NCI-H2196 (cell line): ENCODE measurements at regions not wholly inside any gene's neighbourhood (a gene's known extent, or its start where the extent isn't known, plus 50 kb on each side); places are given as distances from the start of the nearest gene placed in this dataset.
"Not testable (repeated sequence)": the region's sequence is repeated elsewhere in the genome, so short reads cannot be mapped to it uniquely, and the experiment has no call there.

Experiments used
- DNase-seq: peaks from one replicate; lab custom pipeline; 2025; ENCODE audit not compliant: unreplicated experiment; lab: John Stamatoyannopoulos, UW

GRCh38 chr6:11387707-11388430 is 149.7 kb upstream of the TMEM170B start:
- DNase-seq: no peak

DNA sequence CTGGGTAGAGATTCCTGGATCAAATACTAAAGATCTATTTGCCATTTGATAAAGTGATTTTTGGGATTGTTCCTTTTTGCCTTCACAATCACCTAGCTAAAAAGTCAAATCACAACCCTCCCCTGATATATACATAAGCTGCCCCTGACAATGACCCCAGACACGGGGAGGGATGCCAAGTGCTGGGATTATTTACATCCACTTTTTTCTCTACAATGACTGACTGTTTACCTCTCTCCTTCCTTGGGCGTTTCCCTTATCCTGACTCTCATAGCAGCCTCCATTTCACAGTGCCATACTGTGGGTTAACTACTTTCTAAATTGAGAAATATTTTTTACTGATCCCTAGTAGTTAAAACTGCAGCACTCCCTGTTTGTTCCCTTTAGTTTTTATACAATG is 150.8 kb upstream of the TMEM170B start:
- DNase-seq: no peak

DNA sequence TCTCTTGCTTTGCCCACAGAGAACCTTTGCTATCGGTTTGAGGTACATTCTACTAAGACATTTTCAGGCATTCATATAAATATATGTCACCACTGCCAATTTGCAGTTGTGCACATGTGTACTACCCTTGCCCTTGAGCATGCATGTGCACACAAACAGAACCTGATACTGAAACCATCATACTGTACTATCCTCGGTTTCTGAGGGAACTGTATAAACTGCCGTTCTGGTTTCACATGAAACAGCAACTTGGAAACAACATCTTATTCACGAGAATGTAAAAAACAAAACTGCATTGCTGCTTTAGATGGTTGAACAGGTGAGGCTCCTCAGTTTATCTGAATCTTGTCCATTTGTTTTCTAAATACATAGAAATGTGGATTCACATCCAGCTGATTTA is 151.2 kb upstream of the TMEM170B start:
- no peak for DNase-seq

DNA sequence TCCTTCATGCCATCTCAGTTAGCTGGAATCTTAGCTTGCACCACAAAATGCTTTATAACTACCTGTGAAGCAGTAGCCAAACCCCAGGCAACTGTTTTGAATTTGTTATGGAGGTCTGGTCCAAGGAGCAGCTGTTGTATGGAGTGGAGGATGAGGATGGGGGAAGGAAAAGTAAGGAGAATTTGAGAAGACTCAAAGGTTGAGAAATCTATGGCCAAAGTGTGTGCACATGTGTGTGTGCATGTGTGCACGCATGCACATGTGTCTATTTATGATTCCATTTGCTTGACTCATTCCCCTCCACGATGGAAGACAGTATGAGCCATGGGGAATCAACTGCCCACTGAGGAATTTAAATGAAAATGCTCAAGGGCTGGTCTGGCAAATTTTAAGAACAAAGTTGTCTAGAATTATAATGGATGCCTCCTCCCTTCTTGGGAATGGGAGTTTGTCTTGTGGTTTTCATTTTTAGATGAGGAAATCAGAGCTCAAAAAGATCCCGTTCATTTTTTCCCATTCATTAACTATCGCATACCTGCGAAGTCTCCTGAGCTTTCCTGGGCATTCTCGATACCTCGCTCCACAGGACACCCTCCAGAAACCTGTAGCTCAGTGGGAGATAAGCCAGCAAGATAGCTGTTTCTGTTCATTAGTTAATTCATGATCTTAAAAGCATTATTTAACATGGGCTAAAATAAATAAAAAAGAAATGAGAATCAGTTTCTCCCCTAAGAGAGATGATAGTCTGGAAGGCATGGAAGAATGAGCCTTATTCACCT is 152.3 kb upstream of the NEDD9 start:
- DNase-seq: no peak

GRCh38 chr6:11381801-11382513 is 149.5 kb upstream of the NEDD9 start:
- no peak for DNase-seq

GRCh38 chr6:11380969-11381744 is 148.7 kb upstream of the NEDD9 start:
- no peak for DNase-seq

GRCh38 chr6:11380549-11380948 is 148.1 kb upstream of the NEDD9 start:
- no peak for DNase-seq

GRCh38 chr6:11379805-11380204 is 147.3 kb upstream of the NEDD9 start:
- no peak for DNase-seq

- no peak for DNase-seq
Measured at GRCh38 chr6:11378639-11379038, 146.2 kb upstream of the NEDD9 start.

DNA sequence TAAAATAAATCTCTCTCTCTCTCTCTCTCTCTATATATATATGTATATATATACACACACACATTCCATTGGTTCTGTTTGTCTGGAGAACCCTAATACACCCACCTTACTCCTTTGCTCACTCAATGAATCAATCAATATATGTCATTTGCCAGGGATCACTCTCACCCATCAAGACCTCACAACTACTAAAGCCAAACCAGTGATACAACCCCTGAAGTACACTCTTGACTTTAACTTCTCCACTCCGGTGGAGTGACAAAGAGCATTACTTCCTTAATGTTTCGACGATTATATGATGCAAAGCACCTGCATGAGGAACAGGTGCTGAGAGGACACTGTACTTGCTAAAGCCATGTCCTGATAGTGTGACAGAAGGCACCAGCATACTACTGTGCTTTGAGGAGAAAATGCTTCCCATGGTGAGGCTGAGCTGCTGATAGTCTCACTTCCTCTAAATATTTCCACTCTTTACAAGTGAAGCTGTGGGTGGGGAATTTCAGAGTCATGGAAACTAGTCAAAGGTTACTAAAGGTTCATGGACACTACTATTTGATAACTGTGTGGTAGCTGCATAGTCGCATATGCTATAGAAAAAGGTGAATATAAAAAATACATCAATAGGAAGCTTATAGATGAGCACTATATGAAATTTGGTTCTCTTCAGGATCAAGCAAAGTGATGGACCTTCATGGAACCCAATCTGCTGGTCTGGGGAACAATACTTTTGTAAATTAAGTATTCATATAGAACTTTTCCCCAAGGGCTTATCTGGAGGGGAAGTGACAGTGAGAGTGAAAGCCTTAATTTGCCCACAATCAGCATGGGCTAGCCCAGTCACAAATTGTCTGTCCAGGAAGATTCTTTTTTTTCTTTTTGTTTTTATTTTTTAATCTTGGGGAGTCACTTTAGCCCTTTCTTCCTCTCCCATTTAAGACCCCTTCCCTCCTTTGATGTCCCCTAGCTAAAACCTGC is 141.9 kb upstream of the NEDD9 start:
- no peak for DNase-seq

DNA sequence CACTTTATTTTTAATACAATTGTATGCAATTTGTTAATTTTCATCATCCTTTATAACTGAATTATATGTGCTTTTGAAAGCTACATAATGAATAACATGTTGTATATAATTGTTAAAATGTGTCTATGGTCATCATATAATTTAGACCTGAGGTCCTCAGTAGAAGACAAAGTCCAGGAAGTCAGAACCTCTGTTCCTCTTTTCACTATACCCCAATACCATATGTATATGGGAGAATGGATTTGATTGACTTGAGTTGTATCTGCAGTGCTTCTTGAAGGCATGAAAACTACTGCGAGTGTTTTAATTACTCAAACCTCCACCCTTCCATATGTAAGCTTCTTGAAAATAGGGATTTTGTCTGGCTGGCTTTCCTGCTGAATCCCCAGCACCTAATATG is 140.7 kb upstream of the NEDD9 start:
- no peak for DNase-seq

DNA sequence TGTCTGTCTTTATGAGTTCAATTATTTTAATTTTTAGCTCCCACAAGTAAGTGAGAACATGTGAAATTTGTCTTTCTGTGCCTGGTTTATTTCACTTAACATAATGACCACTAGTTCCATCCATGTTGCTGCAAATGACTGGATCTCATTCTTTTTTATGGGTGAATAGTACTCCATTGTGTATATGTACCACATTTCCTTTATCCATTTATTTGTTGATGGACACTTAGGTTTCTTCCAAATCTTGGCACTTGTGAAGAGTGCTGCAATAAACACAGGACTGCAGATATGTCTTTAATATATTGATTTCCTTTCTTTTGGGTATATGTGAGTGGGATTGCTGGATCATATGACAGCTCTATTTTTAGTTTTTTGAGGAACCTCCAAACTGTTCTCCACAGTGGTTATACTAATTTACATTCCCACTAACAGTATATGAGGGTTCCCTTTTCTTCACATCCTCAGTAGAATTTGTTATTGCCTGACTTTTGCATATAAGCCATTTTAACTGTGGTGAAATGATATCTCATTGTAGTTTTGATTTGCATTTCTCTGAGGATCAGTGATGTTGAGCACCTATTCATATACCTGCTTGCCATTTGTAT is 139.8 kb upstream of the NEDD9 start:
- DNase-seq: not testable (repeated sequence)

DNA sequence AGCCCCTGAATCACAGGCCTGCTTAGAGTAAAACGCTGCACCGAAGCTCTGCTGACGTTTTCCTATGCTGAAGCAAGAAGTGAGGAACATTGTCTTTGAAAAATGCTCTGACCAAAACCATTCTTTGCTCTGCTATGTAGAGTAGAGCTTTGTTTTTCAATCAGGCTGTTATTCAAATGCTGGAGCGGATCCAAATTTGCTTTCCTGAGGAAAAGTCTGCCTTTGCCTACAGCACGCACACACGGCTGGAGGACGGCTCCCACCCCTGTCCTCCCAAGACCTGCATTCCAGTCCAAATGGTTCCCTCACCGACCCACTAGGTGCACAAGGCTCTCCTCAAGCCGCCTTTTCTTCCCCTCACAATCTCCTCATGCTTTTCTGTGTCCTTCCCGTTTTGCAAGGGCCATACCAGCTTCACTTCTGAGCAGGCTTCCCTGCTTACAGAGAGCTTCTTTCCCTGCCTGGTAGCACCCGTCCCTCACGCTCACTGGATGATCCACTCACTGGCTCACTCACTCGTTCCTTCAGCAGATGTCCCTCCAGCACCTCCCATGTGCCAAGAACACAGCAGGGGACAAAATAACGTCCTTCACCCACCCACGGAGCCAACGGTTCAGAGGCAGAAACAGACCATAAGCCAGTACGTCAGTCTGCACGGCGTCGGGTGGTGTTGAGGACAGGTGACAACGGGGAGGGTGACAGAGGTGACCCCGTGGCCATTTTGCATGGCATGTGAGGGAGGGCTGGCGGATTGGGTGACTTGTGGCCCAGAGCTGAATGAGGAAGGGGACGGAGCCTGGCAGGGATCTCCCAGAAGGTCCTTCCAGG is 137.9 kb upstream of the NEDD9 start:
- DNase-seq: no peak

DNA sequence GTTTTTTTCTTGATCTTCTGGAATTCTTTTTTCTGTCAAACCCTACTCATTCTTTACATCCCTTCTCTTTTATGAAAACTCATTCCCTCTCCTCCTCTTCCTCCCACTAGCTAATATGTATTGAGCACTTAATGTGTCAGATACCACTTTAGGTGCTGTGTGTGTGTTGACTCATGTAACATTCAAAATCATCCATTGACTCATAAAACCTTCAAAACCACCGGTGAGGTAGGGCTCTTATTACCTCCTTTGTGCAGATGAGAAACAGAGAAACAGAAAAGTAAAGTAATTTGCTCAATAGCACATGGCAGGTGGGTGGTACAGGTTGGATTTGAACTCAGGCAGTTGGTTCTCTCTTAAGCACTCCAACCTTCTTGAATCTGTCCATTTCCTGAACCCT is 136.3 kb upstream of the NEDD9 start:
- DNase-seq: no peak

DNA sequence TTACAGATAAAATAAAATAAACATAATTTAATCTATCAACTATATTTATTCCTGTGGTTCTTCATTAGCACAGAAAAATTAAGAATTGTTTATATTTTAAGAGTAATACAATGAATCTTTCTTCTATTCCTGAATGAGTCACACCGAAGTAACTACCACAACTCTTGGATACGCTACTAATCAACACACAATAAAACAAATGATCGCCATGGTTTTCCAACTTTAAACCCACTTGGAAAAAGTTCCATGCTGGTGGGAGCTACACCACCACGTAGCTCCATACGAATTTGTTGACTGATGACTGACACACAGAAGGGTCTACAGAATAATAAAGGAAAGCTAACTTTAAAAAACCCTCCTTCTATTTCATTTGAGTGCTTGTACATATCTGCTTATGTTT is 135.8 kb upstream of the NEDD9 start:
- no peak for DNase-seq

GRCh38 chr6:11367638-11368199 is 135.3 kb upstream of the NEDD9 start:
- DNase-seq: no peak

DNA sequence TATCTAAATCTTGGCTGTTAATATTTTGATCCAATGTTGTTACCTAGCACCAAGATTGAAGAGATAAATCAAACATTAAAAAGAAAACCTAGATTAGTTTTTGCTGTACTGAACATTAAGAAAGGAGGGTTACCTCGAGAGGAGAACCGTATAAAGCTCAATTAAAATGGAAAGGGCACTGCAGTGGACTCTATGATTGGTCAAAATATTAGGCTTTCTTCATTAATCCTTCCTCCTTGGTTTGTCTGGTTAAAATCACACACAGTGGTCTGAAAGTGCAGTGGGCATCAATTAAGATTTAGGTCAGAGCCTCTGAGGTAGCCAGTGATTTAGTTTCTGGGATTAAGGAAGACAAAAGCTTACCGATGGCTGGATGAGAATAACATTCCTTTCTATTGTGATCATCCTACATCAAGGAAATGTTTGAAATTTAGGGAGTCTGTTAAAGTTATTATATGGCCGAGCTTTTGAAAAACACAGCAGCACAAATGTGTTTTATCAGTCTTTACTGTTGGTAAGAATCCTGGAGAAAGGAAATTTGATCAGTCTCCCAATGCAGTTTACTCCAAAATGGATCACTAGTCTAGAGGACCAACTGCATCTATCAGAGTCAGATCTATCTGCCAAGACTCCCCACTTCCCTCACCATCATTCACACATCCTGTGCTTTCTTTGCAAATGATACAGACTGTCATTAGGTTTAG is 134.6 kb upstream of the NEDD9 start:
- no peak for DNase-seq
